GM13977 (cell line): ENCODE measurements at regions not wholly inside any gene's neighbourhood (a gene's known extent, or its start where the extent isn't known, plus 50 kb on each side); places are given as distances from the start of the nearest gene placed in this dataset.
"Not testable (repeated sequence)": the region's sequence is repeated elsewhere in the genome, so short reads cannot be mapped to it uniquely, and the experiment has no call there.

ENCODE experiments used
- DNase-seq: peaks from one replicate; pipeline ENCODE4 v3.0.0; 2012; ENCODE audit warnings: low spot score
- CTCF ChIP-seq: IDR thresholded peaks from 2 replicates; pipeline ENCODE4 v1.5.1; 2012; ENCODE audit warnings: mild to moderate bottlenecking, control low read depth; ENCODE audit not compliant: insufficient read depth; ENCODE audit errors: extremely low read depth, missing control alignments
- in situ Hi-C: fragments of 300-500 bp; cut with MboI; formaldehyde crosslinking; loops from one replicate; pipeline ENCODE4 v1.12.0; 2022; ENCODE audit warnings: low sequenced_read_pairs, low pct_unique_long_range_greater_than_20kb, mixed read lengths, inconsistent platforms; ENCODE audit not compliant: unreplicated experiment

GRCh38 chr1:208988811-208989222, 594.7 kb upstream of the CAMK1G start:
- TF ChIP-seq CTCF = no peak
- in situ Hi-C loops = no loop called here
- DNase-seq = peak; percentile 69

GRCh38 chr1:208990456-208990855, 593.1 kb upstream of the CAMK1G start:
- DNase-seq = no peak
- in situ Hi-C loops = no loop called here
- no peak for TF ChIP-seq CTCF

GRCh38 chr1:208997053-208997452, 586.5 kb upstream of the CAMK1G start:
- DNase-seq, in situ Hi-C loops: not testable (repeated sequence)

- in situ Hi-C loops = no loop called here
- TF ChIP-seq CTCF = peak; percentile 25
- no peak for DNase-seq
These were observed 585.7 kb upstream of the CAMK1G start for GRCh38 chr1:208997726-208998312.

GRCh38 chr1:209008586-209008985, 574.9 kb upstream of the CAMK1G start:
- no peak for TF ChIP-seq CTCF
- in situ Hi-C loops = no loop called here
- no peak for DNase-seq

GRCh38 chr1:209010475-209011230, 572.9 kb upstream of the CAMK1G start:
- in situ Hi-C loops = no loop called here
- DNase-seq = no peak
- no peak for TF ChIP-seq CTCF

- TF ChIP-seq CTCF = no peak
These were observed 570.9 kb upstream of the CAMK1G start for GRCh38 chr1:209012443-209013196.

More at GRCh38 chr1:209012443-209013196, 570.9 kb upstream of the CAMK1G start:
- in situ Hi-C loops = no loop called here
- no peak for DNase-seq
